GM21825 (cell line): ENCODE measurements at regions not wholly inside any gene's neighbourhood (a gene's known extent, or its start where the extent isn't known, plus 50 kb on each side); places are given as distances from the start of the nearest gene placed in this dataset.

Experiments used
- ATAC-seq: cut with Tn5 transposase; IDR thresholded peaks from one replicate; pipeline ENCODE4 v1.9.1; 2021; ENCODE audit warnings: mild to moderate bottlenecking, moderate library complexity; ENCODE audit not compliant: unreplicated experiment

- no peak for ATAC-seq
Measured at GRCh38 chr16:73251608-73252007, 203.7 kb upstream of the ZFHX3 start.

- ATAC-seq: no peak
Measured at GRCh38 chr16:73248316-73248715, 200.4 kb upstream of the ZFHX3 start.

- no peak for ATAC-seq
Measured at GRCh38 chr16:73240920-73241319, 193.0 kb upstream of the ZFHX3 start.

- no peak for ATAC-seq
Measured at GRCh38 chr16:73237601-73238000, 189.7 kb upstream of the ZFHX3 start.

- no peak for ATAC-seq
Measured at GRCh38 chr16:73234496-73234895, 186.6 kb upstream of the ZFHX3 start.

GRCh38 chr16:73233846-73234424, 186.0 kb upstream of the ZFHX3 start:
- no peak for ATAC-seq

- no peak for ATAC-seq
Measured at GRCh38 chr16:73233329-73233765, 185.4 kb upstream of the ZFHX3 start.

GRCh38 chr16:73232555-73233328, 184.8 kb upstream of the ZFHX3 start:
- ATAC-seq: no peak

- ATAC-seq: no peak
Measured at GRCh38 chr16:73231944-73232554, 184.1 kb upstream of the ZFHX3 start.

- no peak for ATAC-seq
Measured at GRCh38 chr16:73231379-73231778, 183.5 kb upstream of the ZFHX3 start.

- no peak for ATAC-seq
Measured at GRCh38 chr16:73230651-73231050, 182.7 kb upstream of the ZFHX3 start.

- ATAC-seq: no peak
Measured at GRCh38 chr16:73228649-73229048, 180.7 kb upstream of the ZFHX3 start.

GRCh38 chr16:73226675-73227074, 178.7 kb upstream of the ZFHX3 start:
- no peak for ATAC-seq

GRCh38 chr16:73225983-73226382, 178.1 kb upstream of the ZFHX3 start:
- ATAC-seq: no peak

- ATAC-seq: no peak
Measured at GRCh38 chr16:73220836-73221235, 172.9 kb upstream of the ZFHX3 start.

- no peak for ATAC-seq
Measured at GRCh38 chr16:73219176-73219575, 171.2 kb upstream of the ZFHX3 start.

GRCh38 chr16:73217654-73218053, 169.7 kb upstream of the ZFHX3 start:
- no peak for ATAC-seq

GRCh38 chr16:73216932-73217331, 169.0 kb upstream of the ZFHX3 start:
- no peak for ATAC-seq

GRCh38 chr16:73215678-73216377, 167.9 kb upstream of the ZFHX3 start:
- no peak for ATAC-seq

- no peak for ATAC-seq
Measured at GRCh38 chr16:73214825-73215677, 167.1 kb upstream of the ZFHX3 start.
